Stimulated activated CD8-positive, alpha-beta memory T cell treated with anti-CD3 and anti-CD28 coated beads, Interleukin-7, amount 100 ng/mL, for 24 hours (primary cell): ENCODE measurements at regions not wholly inside any gene's neighbourhood (a gene's known extent, or its start where the extent isn't known, plus 50 kb on each side); places are given as distances from the start of the nearest gene placed in this dataset.
"Not testable (repeated sequence)": the region's sequence is repeated elsewhere in the genome, so short reads cannot be mapped to it uniquely, and the experiment has no call there.

ENCODE experiments used
- DNase-seq: peaks from one replicate; pipeline ENCODE4 v3.0.0-alpha.2; 2020; ENCODE audit warnings: low read depth

DNA sequence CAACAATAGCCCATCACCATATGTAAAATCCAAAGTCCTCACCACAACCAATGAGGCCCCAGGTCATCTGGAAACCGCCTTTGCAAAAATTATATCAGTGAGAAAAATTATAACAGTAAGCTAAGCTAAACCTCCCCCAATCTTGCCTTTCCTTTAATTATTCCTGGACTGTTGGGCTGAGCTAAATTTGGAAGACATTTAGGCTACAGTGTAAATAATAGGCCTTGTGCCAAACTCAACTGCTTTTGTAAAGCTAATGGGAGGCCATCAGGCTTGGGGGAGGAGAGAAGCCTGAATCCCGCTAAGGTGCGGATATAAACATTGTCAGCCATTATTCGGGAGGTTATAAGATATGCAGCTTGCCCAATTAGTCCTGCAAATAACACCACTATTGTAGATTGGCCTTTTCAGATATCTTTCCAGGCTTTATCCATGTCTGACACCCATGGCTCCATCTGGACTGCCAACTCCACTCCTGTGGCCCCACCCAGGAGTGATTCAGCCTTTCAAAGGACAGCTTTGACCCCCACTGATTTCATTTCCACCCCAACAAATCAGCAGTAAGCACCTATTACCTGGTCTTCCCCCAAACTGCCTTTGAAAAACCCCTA lies 53.0 kb upstream of the CA12 start:
- no peak for DNase-seq

DNA sequence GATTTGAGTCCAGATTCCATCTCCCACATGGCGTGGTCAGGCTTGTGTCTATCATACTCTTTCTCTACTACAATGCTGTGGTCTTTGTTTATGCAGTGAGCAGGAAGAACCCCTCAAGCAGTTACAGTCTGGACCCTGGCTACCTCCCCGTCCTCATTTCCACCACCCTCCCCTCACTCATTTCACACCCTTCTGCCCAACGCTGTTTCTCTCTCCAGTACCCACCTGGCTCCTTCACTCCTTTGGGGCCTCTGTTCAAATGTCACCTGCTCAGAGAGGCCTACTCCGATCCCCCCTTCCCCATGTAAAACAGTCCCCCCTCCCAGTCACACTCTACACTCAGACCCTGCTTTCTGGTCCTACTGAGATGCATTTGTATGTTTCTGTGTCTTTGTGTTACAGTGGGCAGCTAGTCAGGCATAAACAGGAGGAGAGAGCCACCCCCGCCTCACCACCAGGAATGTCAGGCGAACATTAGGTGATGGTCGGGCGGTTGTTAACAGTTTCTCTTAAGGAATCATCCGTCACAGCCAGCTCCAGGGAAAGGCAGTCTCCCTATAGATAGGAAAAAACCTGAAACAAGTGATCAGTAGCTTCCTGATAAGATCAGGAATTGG lies 53.7 kb upstream of the CA12 start:
- DNase-seq: no peak

- no peak for DNase-seq
Observed at GRCh38 chr15:63436341-63436740, 54.7 kb upstream of the CA12 start.

DNA sequence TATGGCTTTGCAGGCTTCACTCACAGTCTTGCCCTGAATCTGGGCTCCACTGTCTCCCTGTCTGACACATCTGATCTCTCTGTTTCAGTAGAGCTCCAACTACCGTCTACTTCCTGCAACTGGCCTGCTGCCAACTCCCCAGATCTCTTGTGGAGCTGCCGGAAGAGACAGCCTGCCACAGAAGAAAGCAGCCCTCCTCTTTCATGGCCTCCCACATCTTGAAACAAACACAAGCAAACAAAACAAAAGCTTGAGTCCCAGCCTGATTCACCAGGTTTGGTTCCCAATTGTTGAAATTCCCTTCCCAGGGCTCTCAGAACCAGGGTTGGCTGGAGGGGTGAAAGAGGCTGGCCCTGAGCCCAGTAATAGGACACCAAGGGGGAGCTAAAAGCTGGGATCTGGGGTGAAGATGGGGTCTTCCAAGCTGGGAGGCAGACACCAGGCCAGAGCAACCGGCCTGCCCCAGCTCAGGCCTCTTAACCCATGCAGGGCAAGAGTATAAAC lies 55.3 kb upstream of the CA12 start:
- DNase-seq: peak; percentile 21

DNA sequence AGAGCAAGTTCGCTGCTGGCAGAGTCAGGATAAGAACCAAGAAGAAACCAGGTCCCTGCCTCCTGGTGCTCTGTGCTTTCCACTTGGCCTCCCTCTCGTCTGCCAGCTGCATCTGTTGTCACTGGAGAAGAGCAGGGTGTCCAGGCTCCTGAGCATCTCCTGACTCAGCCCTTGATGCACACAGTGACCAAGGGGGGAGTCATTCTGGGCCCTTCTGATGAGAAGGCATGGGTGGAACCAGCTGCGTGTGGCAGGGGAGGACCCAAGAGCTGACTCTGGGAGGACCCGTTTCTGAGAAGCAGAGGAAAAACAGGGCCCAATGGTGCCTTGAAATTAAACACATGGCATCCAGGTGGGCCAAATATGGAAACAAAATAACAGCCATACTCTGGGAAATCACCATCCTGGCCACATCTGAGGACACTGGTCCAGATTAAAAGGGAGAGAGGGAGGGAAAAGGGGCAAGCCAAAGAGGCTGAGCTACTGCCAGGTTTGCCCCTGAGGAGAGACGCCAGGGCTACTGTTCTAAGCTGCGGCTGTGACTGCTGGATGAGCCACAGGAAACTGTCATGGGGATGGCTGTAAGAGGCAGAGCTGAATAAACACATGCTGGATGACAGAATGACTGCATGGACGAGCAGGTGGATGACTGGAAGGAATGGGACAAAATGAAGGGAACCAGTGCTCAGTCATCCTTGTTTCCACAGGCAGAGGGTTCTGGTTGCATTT lies 58.1 kb upstream of the CA12 start:
- no peak for DNase-seq

DNA sequence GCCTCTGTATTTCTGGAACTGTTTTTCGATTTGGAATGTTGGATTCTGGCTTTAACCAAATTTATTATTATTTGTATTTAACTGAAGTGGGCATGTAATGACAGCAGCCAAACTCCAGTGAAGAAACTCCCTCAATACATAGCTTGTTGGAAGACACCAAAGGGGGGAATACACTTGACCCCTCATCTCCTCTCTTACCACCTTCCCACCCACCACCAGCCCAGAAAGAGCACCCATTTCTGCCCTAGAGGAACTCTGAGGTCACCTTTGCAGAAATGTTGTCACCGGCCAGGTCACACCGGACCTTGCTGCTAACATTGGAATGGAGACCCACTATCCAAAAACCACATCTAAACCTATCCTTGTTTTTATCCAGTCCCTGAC lies 58.6 kb upstream of the CA12 start:
- no peak for DNase-seq

- DNase-seq: no peak
Observed at GRCh38 chr15:63440756-63441155, 59.1 kb upstream of the CA12 start.

- no peak for DNase-seq
Observed at GRCh38 chr15:63441266-63441665, 59.6 kb upstream of the CA12 start.

GRCh38 chr15:63442080-63442479 lies 60.4 kb upstream of the CA12 start:
- no peak for DNase-seq

GRCh38 chr15:63444611-63445010 lies 59.8 kb upstream of the USP3 start:
- DNase-seq: no peak

GRCh38 chr15:63446255-63446654 lies 58.1 kb upstream of the USP3 start:
- no peak for DNase-seq

GRCh38 chr15:63447017-63447676 lies 57.2 kb upstream of the USP3 start:
- DNase-seq: no peak

GRCh38 chr15:63448266-63448665 lies 56.1 kb upstream of the USP3 start:
- no peak for DNase-seq

- not testable (repeated sequence) for DNase-seq
Observed at GRCh38 chr15:63448872-63449555, 55.4 kb upstream of the USP3 start.

GRCh38 chr15:63449731-63450130 lies 54.7 kb upstream of the USP3 start:
- DNase-seq: no peak

GRCh38 chr15:63450884-63451225 lies 53.5 kb upstream of the USP3 start:
- no peak for DNase-seq

DNA sequence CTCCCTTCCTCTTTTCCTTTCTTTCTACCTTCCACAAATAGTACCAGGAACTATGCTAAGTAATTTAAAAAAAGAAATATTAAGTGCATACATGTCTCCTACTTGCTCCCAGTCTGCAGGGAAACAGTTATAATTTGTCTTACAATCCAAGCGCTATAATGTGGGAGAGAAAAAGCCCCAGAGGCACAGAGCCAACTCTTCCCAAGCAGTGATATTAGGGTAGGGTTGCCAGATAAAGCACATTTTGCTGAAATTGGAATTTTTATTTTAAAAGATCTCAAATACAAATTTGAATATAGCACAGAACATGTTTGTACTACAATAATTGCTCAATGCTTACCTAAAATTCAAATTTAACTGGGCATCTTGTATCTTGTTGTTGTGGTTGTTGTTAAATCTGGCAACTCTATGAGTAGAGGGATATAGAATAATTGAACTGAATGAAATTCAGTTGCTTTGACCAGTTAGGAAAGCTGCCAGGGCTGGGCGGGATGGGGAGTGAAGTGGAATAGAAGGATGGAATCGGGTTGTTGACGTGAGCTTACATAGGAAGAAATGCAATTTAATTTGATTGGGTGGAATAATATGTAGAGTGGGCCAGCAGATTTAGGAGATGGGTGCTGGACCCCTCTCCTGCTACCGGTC lies 52.6 kb upstream of the USP3 start:
- no peak for DNase-seq

DNA sequence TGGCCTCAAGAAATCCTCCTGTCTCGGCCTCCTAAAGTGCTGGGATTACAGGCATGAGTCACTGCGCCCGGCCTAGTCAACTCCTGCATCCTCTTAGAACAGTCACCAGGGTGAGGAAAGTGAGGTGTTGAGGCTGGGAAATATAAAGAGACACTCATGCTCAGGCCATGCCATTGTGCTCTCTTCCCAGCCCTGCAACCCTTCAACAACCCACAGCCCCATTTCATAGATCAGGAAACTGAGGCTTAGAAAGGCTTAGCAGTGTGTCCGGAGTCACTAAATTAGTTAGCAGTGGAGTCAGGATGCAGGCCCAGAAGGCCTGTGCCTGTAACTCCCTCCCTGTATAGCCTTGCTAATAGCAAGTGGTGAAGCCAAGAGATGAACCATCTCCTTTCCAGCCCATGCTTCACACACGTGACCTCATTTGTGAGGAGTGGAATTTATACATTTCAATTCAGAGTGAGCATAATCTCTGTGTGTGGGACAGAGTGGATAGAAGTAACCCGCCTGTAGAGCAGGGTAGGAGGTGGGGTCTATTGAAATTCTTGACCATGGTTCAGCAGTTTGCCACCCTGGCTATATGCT lies 51.7 kb upstream of the USP3 start:
- DNase-seq: no peak

GRCh38 chr15:63453186-63453905 lies 51.0 kb upstream of the USP3 start:
- DNase-seq: no peak

DNA sequence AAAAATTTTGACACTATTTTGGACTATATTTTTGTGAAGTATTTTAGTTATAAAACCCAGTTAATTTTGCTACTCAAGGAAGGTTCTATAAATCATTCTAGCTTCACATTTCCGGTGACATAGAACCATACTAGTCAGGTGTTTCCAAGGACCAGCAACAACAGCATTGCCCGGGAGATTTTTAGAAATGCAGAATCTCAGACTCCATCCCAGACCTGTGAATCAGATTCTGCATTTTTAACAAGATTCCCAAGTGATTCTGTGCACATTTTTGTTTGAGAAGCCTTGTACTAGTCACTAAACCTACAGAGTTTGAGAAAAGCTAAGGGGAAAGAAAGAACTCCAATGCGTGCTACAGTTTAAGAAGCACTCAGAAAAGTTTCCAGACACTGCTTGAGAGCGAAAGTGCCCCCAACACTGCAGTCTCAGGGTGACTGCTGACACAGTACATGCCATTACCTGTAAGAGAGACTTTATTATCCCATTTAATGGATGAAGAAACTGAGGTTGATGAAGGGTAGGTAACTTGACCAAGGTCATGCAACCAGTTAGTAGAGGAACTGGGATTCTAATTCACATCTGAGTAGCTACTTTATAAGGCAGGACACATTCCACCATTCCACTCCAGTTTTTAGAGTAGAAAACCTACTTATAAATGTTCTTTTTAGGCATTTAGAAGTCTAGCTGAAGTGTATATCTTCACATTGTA lies 49.7 kb upstream of the USP3 start:
- DNase-seq: no peak
